ENCODE measurements at regions not wholly inside any gene's neighbourhood (a gene's known extent, or its start where the extent isn't known, plus 50 kb on each side); places are given as distances from the start of the nearest gene placed in this dataset.

DNA sequence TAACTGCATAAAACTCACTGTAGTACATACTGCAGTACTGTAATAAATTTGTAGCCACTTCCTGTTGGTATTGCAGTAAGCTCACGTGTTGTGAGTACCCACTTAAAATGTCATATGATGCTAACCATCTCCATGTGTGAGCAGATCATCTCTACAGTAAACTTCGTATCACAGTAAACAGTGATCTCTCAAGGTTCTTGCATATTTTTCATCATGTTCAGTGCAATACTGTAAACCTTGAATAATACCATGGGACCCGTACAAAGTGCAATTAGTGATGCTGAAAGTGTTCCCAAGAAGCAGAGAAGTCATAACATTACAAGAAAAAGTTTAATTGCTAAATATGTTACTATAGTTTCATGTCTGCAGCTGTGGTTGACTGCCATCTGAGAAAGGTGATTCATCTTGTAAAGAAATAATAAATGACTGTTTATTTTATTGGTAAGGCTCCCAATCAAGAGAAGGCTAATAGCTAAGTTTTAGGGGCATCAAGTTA lies 253.8 kb upstream of the POU5F2 start:
- peak; percentile 94 for ATAC-seq

DNA sequence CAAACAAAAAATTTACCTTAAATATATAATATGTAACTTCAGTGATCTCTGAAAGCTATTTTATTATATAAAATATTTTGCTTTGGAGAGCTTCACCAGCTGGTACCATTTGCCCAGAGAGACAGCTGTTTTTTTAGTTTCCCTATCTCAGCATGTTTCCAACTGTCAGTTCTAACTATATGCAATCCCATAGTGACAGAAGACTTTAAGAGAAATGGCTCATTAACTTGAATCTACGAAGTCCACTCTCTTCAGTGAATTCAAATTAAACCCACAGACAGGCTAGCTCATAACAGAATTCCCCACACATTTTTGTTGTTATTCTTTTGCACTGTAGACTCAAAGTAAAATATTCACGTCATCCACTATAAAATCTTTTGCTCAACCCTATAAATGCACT lies 251.8 kb upstream of the POU5F2 start:
- no peak for ATAC-seq
- TF ChIP-seq TOX (CRISPR knock-in tag; IDR thresholded peaks at IDR 0.05; ENCODE audit: borderline replicate concordance) (no peak), BACH2 (CRISPR knock-in tag; IDR thresholded peaks at IDR 0.05; ENCODE audit: borderline replicate concordance) (no peak), ZFP3 (CRISPR knock-in tag; IDR thresholded peaks at IDR 0.05) (no peak), TCF4 (CRISPR knock-in tag; IDR thresholded peaks at IDR 0.05; ENCODE audit: borderline replicate concordance) (no peak), ARNTL (CRISPR knock-in tag; IDR thresholded peaks at IDR 0.05; ENCODE audit: borderline replicate concordance, low read depth) (no peak), ZC3H10 (CRISPR knock-in tag; IDR thresholded peaks at IDR 0.05) (no peak)
- TF ChIP-seq, protein P1, sequence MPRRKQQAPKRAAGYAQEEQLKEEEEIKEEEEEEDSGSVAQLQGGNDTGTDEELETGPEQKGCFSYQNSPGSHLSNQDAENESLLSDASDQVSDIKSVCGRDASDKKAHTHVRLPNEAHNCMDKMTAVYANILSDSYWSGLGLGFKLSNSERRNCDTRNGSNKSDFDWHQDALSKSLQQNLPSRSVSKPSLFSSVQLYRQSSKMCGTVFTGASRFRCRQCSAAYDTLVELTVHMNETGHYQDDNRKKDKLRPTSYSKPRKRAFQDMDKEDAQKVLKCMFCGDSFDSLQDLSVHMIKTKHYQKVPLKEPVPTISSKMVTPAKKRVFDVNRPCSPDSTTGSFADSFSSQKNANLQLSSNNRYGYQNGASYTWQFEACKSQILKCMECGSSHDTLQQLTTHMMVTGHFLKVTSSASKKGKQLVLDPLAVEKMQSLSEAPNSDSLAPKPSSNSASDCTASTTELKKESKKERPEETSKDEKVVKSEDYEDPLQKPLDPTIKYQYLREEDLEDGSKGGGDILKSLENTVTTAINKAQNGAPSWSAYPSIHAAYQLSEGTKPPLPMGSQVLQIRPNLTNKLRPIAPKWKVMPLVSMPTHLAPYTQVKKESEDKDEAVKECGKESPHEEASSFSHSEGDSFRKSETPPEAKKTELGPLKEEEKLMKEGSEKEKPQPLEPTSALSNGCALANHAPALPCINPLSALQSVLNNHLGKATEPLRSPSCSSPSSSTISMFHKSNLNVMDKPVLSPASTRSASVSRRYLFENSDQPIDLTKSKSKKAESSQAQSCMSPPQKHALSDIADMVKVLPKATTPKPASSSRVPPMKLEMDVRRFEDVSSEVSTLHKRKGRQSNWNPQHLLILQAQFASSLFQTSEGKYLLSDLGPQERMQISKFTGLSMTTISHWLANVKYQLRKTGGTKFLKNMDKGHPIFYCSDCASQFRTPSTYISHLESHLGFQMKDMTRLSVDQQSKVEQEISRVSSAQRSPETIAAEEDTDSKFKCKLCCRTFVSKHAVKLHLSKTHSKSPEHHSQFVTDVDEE (CRISPR knock-in tag; IDR thresholded peaks at IDR 0.05): no peak
- TF ChIP-seq, protein P2, sequence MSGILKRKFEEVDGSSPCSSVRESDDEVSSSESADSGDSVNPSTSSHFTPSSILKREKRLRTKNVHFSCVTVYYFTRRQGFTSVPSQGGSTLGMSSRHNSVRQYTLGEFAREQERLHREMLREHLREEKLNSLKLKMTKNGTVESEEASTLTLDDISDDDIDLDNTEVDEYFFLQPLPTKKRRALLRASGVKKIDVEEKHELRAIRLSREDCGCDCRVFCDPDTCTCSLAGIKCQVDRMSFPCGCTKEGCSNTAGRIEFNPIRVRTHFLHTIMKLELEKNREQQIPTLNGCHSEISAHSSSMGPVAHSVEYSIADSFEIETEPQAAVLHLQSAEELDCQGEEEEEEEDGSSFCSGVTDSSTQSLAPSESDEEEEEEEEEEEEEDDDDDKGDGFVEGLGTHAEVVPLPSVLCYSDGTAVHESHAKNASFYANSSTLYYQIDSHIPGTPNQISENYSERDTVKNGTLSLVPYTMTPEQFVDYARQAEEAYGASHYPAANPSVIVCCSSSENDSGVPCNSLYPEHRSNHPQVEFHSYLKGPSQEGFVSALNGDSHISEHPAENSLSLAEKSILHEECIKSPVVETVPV (CRISPR knock-in tag; IDR thresholded peaks at IDR 0.05): no peak

More for the DNA sequence above, 253.8 kb upstream of the POU5F2 start:
- TF ChIP-seq ISL1 (CRISPR knock-in tag; IDR thresholded peaks at IDR 0.05) (no peak), CSDC2 (CRISPR knock-in tag; IDR thresholded peaks at IDR 0.05) (no peak), ARNTL (CRISPR knock-in tag; IDR thresholded peaks at IDR 0.05; ENCODE audit: borderline replicate concordance, low read depth) (no peak), OSR1 (CRISPR knock-in tag; IDR thresholded peaks at IDR 0.05) (no peak), GLIS3 (CRISPR knock-in tag; IDR thresholded peaks at IDR 0.05) (no peak), ZNF70 (CRISPR knock-in tag; IDR thresholded peaks at IDR 0.05) (no peak), PPARA (CRISPR knock-in tag; IDR thresholded peaks at IDR 0.05; ENCODE audit: borderline replicate concordance) (no peak), TOX (CRISPR knock-in tag; IDR thresholded peaks at IDR 0.05; ENCODE audit: borderline replicate concordance) (no peak), ZNF565 (CRISPR knock-in tag; conservative IDR thresholded peaks at IDR 0.05; ENCODE audit: low read depth) (no peak)
- TF ChIP-seq, protein P2 (CRISPR knock-in tag; IDR thresholded peaks at IDR 0.05): no peak
- TF ChIP-seq, protein P1 (CRISPR knock-in tag; IDR thresholded peaks at IDR 0.05): no peak

DNA sequence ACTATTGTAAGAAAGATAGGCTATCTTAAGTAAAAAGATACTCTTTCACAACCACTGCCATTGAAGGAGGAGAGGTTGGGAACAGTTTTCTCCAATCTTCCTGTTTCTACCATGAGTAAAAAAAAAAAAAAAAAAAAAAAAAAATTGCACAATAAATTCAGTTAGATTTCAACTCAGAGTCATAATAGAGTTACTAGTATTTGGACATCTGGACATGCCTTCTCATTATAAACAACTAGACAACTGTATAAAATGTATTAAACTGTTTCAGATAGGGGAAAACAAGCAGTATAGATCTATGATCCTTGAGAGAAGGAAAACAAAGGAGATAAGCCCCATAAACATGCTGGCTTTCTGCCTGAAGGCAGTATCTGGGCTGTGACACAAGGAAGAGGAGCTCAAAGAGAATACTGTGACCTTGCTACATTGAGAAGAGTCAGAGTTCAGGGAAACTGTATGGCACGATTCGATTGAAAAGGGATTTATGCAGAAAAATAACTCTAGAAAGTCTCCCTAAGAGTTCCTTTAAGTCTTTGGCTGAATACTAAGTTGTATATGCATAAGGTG lies 249.2 kb upstream of the POU5F2 start:
- no peak for ATAC-seq
- TF ChIP-seq RARB (CRISPR knock-in tag; IDR thresholded peaks at IDR 0.05): no peak
- no peak for TF ChIP-seq SNAI2 (CRISPR knock-in tag; IDR thresholded peaks at IDR 0.05)
- no peak for TF ChIP-seq TOX (CRISPR knock-in tag; IDR thresholded peaks at IDR 0.05; ENCODE audit: borderline replicate concordance)
- no peak for TF ChIP-seq ISL1 (CRISPR knock-in tag; IDR thresholded peaks at IDR 0.05)
- no peak for TF ChIP-seq ZNF565 (CRISPR knock-in tag; conservative IDR thresholded peaks at IDR 0.05; ENCODE audit: low read depth)
- no peak for TF ChIP-seq GLIS3 (CRISPR knock-in tag; IDR thresholded peaks at IDR 0.05)
- TF ChIP-seq ESRRG (CRISPR knock-in tag; IDR thresholded peaks at IDR 0.05): no peak
- TF ChIP-seq ZNF8 (CRISPR knock-in tag; IDR thresholded peaks at IDR 0.05): no peak
- TF ChIP-seq PPARA (CRISPR knock-in tag; IDR thresholded peaks at IDR 0.05; ENCODE audit: borderline replicate concordance): no peak
- TF ChIP-seq ZFP3 (CRISPR knock-in tag; IDR thresholded peaks at IDR 0.05): no peak
- TF ChIP-seq, protein P1 (CRISPR knock-in tag; IDR thresholded peaks at IDR 0.05): no peak
- no peak for TF ChIP-seq POU6F1 (CRISPR knock-in tag; IDR thresholded peaks at IDR 0.05; ENCODE audit: borderline replicate concordance, low read depth)
- no peak for TF ChIP-seq PATZ1 (CRISPR knock-in tag; IDR thresholded peaks at IDR 0.05; ENCODE audit: borderline replicate concordance)
